HG02970 (cell line): ENCODE measurements at regions not wholly inside any gene's neighbourhood (a gene's known extent, or its start where the extent isn't known, plus 50 kb on each side); places are given as distances from the start of the nearest gene placed in this dataset.

Experiments
- ATAC-seq: cut with Tn5 transposase; IDR thresholded peaks from one replicate; pipeline ENCODE4 v1.9.1; 2021; ENCODE audit warnings: mild to moderate bottlenecking, moderate library complexity, moderate number of reproducible peaks; ENCODE audit not compliant: unreplicated experiment, low FRiP score

DNA sequence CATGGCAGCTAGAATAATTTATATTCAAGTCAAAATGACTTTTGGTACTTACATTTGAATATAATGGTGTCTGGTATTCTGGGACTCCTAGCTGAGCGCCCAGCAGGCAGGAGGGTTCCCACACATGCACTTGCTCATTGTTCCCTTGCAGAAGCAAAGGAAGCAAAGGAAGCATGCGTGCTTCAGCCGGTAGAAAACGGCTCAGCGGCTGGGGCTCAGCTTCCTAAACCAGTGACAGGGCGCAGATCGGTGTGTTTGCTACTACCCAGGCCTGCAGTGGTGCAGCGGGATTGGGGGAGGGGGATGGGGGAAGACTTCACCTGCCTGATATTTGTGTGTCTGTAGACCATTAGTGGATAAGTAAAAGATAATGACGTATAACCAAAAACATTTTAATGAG is 978.3 kb upstream of the TENM3 start:
- ATAC-seq, result no peak

DNA sequence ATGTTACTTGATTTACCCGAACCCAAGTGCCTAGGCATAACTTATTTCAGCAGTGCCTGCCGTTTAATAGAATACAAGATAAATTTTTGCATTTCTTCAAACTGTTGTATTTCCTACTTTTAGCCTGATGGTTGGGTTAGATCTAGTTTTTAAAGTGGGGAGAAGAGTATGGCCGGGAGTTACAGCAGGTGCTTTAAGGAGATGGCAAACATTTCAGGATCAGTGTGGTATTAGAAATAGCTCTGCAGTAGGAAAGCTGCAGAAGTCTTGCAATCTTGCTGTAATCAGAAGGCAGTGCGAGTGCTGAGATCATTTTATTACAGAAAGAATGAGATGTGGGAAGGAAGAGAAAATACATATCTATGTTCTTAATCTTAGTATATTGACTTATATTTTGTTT is 977.8 kb upstream of the TENM3 start:
- ATAC-seq, result no peak

DNA sequence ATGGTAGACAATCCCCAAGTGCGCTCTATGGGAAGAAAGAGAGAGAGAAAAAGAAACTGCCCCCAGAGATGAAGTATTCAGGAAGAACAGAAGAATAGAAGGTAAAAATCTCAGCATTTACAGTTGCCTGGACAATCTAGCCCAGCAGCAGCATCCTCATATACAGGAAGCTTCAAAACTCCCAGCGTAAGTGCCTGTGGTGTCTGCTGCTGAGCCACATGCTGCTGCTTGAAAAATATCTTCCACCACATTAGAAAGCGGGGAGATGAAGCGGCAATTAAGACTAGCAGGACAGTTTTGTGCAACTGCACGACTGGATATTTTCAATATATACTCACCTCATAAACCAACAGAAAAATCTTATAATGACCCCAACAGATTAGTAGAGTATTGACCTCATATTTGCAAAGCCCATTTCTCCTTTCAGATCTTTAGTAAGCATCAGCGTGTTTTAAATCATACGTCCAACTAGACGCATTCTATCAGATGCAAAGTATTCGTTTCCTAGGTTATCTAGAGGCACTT is 972.0 kb upstream of the TENM3 start:
- ATAC-seq, result no peak

DNA sequence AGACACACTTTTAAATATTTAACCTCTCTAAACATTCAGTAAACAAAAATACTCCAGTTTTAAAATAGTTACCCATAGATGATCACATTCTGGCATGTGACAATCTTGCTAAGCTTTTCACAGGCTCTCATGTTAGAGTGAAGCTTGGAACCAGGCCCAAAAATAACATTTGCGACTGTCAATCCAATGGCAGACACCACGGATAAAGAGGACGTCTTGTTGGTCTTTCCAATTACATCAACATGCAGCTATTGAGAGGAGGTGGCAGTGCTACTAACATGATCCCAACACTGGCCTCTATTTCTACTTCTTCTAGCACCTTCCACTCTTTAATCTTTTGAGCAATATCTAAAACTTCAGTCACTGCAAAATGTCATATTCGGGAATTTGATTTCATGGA is 970.8 kb upstream of the TENM3 start:
- no peak for ATAC-seq

DNA sequence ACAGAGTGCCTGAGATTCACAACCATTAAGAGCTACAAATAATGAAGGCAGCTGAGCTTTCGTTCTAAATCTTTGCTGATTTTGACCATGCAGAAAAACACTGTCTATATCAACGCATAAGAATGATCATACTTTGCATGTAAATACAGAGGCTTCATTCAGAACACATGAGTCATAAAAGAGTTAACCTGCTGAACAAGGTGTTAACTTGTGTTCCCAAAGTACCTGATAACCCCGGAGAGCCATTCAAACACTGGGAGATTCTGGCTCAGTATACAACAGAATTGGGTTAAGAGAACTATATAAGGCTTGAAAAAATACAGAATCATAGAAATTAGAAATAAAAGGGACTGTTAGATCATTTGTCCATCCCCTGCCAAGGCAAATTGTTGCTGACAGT is 964.3 kb upstream of the TENM3 start:
- no peak for ATAC-seq

DNA sequence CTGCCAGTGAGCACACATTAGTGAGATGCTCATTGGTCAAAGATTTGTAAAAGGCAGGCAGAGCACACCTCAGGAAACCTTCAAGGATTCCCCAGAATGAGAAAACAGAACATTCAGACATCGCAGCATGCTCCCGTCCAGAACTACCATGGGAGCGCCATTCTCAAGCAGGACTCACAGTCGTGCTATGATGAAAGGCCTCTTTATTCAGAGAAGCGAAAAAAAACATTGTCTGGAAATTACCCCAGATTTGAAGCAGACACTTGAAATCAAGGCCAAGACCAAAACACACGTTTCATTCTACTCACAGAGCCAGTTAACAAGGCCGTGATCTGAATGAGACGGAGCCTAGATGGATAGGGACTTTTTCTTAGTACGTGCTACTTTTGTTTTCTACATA is 961.8 kb upstream of the TENM3 start:
- no peak for ATAC-seq

DNA sequence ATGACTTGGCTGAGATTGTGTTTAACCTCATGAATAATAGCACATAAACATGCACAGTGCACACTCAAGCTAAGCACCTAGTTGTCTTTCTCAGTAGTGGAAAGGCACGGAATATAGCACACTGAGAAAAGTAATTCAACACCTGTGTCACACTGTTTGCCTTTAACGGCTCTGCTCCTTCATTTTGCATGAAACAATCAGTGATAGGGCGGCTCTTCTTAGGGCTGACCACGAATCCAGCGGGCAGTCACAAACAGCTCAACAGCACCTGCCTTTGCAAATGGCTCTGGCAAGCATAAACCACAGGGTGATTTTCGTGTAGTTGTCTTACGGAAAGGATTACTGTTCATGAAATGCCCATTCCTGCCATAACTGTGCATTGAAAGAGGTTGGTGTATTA is 954.0 kb upstream of the TENM3 start:
- ATAC-seq, result no peak

DNA sequence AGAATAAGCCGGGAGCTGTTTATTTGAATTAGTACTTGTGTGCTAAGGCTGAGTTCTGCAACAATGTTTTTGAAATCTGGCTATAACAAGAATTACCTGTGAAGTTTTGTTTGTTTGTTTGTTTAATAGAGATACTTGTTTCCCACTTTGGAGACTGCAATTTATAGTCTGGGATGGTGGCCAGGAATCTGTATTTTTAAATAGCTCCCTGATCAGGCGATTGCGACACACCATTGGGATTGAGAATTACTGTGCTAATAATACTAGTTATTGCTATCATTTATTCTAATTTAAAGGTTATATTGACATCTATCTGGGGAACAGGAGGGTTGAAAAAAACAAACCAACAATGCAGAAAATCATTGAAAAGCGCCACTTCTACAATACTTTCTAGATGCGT is 951.6 kb upstream of the TENM3 start:
- ATAC-seq, result no peak

DNA sequence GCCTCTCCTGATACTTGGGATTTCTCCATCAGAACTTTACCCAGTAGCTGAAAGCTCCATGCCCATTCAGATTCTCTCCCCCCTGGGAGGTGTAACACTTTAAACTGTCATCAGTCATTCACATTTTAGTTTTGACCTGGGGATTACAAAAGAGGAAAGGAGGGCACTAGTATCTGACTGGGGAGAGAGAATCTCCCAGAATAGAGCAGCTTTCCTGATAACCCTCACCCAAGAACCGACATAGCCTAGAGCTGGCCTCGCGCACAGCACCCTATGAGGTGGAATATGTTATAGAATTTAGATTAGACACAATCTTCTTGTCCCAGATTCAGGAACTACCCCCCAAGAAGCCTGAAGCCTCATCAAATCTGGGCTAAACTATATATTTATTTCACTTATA is 950.2 kb upstream of the TENM3 start:
- ATAC-seq, result no peak

DNA sequence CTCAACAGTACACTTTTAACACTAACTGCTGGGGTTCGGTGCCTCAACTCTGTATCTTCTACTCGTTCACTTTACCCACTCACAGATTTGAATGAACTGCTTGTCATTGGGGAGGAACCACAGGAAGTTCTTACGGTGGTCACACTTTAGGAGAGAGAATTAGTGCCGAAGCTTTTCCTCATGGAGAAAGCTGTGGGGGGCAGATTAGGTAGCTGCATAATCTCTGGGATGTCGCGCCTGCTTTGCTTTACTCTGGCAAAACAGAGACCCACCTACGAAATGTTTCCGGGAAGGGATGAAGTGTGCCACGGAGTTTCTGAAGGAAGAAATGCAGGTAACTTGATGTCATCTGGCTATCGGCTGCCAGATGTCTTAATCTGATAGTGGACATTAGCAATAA is 949.7 kb upstream of the TENM3 start:
- ATAC-seq, result no peak

DNA sequence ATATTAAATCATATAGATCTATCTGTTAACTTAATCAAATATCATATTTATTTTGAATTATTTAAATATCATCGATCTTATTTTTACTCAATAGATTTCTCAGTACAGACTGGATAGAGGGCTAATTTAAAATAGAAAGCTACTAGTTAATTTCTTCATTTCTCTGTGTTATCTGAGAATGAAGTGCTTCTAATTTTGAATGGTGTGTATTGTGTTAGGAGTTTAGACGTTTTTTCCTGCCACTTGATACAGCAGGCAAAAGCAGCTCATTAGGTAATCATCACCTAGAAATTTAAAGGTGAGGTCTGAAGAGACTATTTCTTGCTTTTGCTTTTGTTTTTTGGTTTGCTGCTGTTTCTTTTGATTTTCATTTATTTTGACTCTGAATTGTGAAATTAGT is 948.8 kb upstream of the TENM3 start:
- ATAC-seq, result no peak

DNA sequence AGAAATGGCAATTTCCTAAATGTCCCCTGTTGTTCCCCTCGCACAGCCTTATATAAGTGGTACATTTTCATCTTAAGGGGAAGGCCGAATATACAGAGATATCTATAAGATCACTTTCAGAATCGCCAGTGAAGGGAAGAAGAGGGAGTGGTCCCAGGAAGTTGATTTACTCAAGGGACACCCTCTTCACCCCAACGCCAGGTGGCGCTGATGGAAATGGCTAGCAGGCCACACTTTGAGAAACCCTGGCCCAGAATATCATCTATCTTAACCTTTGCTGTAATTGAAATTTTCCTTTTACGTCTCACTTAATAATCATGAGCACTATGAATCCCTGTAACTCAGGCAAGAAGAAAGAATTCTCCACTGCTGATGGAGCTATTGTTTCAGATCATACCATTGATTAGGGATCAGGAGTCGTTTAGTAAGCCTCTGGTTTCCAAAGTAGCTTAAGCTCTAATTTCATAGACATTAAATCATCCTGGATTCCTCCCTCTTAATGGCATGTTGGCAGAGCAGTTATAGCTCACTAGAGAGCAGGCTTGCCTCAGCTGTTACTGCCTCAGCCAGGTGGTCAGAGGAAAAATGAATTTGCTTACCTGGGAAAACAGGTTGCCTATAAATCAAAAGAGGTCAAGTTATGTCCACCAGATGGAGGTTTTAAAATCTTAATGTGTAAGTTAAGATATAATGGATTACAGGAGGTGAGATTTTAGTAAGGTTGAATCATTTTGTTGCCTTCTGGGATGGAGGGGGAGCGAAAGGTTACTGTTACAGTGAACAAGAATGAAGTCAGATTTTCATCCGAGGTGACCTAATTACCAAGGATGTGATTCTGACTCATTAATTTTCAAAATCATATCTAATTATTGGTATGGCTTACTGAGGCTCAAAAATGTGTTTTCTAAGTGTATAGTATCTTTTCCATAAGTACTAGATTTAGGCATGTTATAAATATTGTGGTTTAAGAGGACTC is 941.2 kb upstream of the TENM3 start:
- peak; percentile 60 for ATAC-seq

DNA sequence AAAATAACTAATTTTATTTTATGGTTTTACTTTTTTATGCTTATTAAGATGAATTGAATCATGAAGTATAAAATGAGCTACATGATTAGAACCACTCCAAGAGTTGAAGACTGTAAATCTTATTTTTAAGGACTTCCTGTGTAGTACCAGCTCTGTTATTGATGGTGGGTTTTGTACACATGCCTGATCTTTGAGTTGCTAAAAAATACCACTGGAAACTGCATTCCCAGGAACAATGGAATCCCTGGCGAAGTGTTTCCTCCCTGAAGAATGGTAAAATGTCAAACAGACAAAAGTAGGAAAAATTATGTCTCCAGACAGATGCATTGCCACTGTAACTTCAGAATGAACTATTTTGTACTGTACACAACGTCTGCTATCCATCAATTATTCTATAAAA is 935.4 kb upstream of the TENM3 start:
- no peak for ATAC-seq

DNA sequence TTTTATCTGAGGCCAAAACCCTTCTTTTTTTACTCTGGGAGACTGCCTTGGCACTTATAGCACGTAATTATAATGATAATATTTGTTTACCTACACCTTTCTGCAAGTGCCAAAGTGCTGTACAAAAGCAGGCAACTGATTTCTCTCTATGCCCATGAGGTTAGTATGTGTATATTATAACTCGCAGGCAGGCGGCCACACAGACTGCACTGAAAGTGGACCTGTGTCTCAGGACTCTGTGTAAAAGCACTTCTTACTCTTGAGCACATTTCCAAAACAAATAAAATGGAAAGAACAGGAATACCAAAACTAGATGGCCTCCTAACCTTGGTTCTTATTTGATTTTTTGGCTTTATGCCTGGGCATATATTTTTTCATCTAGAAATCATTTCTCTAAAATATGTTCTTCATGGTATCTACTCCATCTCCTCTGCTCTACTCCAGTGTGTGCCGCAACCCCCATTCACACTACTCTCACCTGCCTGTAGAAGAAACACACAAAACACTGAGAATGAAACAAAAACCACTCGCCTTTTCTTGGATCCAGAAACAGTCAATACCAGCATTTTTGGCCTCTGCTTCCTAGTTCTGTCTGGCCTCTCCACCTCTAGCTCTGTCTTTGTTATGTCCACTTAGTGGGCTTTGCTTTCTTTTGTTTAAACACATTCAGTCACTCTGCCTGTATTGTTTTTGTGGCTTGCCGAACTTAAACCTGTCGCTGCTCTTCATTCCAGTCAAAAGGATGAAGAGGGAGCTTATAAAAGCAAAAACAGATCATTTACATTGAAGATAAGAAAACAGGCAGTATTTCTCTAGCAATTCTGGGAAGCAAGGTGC is 934.5 kb upstream of the TENM3 start:
- no peak for ATAC-seq

DNA sequence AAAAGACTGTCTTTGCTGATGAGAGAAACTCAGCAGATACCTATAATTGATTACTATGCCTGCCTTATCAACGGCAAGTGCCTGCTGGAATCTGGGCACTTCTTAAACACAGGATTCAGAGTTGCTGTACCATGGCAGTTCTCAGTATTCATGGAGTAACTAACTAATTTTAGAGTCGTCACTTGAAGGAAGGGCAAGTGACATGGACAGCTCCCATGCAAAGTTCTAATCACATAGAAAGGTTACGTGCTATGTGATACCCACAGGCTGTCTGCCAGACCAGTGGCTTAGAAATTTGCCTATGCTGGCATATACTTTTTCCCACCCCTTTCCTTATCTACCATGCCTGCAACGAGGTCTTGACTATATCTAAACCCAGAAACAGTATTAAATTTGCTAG is 931.1 kb upstream of the TENM3 start:
- ATAC-seq, result no peak

DNA sequence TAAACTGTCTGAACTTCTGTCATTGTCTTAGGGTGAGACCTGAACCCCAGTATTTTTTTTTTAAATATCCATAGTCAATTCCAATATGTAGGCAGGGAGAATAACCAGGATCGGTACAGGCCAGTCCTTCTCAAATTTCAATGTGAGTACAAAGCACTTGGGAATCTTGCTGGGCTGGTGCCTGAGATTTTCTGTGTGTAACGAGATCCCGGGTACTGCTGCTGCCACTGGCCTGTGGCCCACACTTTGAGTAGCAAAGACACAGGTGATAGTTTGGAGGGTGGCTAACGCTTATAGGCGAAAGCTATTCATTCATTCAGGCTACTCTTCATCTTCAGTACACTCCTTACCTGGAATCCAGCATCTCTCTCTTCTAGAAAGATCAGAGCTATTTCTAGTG is 923.6 kb upstream of the TENM3 start:
- no peak for ATAC-seq

DNA sequence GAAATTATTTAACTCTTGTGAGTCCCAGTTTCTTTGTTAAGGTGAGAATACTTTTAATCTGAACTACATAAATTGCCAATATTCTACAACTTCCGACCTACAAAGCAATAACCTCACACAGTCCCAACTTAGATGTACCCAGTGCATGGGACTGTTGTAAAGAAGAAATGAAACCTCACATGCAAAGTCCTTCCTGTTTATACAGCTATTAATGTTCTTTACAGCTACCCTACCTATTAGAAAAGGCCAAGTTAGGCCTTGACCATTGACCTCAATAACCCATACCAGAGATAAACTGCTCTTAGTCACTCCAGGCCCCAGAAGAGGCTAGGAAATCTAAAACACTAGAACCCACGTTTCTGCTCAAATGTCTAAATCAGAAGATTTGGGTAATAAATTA is 920.1 kb upstream of the TENM3 start:
- no peak for ATAC-seq

DNA sequence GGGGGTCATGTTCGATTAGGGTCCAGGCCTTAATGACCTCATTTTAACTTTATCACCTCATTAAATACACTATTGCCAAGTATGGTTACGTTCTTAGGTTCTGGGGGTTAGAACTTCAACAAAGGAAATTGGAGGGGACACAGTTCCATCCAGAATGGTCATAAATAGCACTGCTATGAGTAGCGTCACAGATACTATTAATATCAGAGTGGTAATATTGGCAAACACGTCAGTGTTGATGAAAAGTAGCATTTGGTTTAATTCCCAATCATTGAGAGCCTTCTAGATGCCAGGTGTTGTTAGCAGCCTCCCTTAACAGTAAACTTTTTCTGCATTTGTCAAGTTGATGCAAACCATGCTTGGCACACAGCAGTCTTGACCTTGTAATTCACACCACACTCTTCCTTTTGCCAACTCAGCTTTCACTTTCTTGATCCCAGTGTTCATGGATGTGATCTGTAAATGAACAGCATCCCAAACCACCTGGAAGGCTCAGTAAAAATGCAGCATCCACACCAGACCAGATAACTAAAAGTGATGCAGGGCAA is 912.5 kb upstream of the TENM3 start:
- no peak for ATAC-seq

DNA sequence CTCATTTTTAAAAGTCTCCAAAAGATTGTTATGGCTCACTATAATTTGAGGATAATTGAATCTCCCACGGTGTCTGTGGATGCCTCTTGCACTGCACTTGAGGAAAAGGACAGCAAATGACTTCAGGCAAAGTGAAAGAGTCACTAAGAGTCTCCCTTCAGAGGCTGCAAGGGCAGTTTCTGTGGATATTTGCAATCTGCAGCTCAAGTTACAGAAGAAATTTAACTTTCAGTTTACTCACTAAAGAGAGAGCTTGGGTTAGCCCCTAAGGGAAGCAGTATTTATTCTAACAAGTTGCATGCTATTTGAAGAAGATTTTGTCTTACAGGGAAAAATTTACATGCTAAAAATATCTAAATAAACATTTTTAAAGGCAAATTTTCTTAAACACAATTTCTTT is 912.0 kb upstream of the TENM3 start:
- no peak for ATAC-seq

DNA sequence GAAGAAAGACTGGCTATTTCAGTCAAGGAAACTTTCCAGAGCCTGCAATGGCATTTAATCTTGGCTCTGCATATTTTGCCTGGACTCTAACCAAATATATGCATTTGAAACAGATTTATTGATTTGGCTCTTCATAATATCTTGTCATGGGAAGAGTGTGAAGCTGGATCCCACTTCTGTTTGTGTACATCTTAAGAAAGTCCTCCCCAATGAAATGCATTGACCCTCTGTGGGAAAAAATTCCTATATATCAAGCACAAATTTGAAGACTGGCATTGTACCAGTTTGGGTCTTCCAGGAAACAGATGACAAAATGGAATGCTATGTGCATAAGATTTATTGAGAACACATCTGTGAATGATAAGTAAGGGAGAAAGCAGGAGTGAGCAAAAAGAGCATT is 897.3 kb upstream of the TENM3 start:
- ATAC-seq, result no peak
